Panc1 (cell line): ENCODE measurements at regions not wholly inside any gene's neighbourhood (a gene's known extent, or its start where the extent isn't known, plus 50 kb on each side); places are given as distances from the start of the nearest gene placed in this dataset.

Source experiments
- POLR2AphosphoS5 ChIP-seq: IDR thresholded peaks from 2 replicates; pipeline ENCODE4 v1.6.1; 2012; ENCODE audit warnings: mild to moderate bottlenecking, low read depth, low read length, moderate library complexity
- SIN3A ChIP-seq: IDR thresholded peaks from 2 replicates; pipeline ENCODE4 v1.6.1; 2012; ENCODE audit warnings: low read depth, mild to moderate bottlenecking, low read length, moderate library complexity, borderline replicate concordance; ENCODE audit not compliant: insufficient read depth
- TCF7L2 ChIP-seq: IDR thresholded peaks from 2 replicates; pipeline ENCODE4 v1.6.1; 2011; ENCODE audit warnings: mild to moderate bottlenecking, low read depth, low read length, inconsistent platforms
- TF ChIP-seq, protein P1 (sequence below), 2 experiments: IDR thresholded peaks; 2 replicates each; pipeline ENCODE4 v1.6.1; 2011 to 2012; ENCODE audit warnings: low read depth in 2 of 2, control low read depth in 1 of 2, low read length in 1 of 2, mild to moderate bottlenecking in 1 of 2, moderate library complexity in 1 of 2; ENCODE audit not compliant: insufficient read depth in 1 of 2
- TF ChIP-seq, protein P2 (sequence below): fragments of 450-650 bp; IDR thresholded peaks from 2 replicates; pipeline ENCODE4 v1.5.1; 2017; ENCODE audit warnings: mild to moderate bottlenecking

DNA sequence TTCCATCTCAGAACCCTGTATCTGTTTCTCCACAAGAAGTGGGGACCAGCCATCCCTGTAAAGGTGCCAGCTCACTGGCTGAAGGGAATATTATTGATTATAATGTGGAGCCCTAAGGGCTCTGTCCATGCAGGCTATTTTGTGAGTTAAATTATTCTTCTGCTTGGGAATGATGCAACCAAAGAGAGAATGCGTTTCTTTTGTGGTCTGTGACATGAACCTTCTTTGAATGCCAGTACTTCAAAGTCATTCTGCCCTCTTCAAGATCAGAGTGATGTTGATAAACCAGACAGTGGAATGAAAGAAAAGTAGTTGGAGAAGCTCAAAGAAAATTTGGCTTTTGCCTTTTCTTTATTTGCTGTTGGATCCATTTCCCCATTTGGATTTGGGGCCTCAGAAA lies 995.2 kb downstream of the KCNMA1 start:
- TF ChIP-seq, protein P1, sequence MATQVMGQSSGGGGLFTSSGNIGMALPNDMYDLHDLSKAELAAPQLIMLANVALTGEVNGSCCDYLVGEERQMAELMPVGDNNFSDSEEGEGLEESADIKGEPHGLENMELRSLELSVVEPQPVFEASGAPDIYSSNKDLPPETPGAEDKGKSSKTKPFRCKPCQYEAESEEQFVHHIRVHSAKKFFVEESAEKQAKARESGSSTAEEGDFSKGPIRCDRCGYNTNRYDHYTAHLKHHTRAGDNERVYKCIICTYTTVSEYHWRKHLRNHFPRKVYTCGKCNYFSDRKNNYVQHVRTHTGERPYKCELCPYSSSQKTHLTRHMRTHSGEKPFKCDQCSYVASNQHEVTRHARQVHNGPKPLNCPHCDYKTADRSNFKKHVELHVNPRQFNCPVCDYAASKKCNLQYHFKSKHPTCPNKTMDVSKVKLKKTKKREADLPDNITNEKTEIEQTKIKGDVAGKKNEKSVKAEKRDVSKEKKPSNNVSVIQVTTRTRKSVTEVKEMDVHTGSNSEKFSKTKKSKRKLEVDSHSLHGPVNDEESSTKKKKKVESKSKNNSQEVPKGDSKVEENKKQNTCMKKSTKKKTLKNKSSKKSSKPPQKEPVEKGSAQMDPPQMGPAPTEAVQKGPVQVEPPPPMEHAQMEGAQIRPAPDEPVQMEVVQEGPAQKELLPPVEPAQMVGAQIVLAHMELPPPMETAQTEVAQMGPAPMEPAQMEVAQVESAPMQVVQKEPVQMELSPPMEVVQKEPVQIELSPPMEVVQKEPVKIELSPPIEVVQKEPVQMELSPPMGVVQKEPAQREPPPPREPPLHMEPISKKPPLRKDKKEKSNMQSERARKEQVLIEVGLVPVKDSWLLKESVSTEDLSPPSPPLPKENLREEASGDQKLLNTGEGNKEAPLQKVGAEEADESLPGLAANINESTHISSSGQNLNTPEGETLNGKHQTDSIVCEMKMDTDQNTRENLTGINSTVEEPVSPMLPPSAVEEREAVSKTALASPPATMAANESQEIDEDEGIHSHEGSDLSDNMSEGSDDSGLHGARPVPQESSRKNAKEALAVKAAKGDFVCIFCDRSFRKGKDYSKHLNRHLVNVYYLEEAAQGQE (IDR thresholded peaks at IDR 0.05; ENCODE audit: insufficient read depth in 1 of 2, low read depth in 2 of 2, low read length in 1 of 2), result no peak
- TF ChIP-seq POLR2AphosphoS5, result no peak
- TF ChIP-seq, protein P2, sequence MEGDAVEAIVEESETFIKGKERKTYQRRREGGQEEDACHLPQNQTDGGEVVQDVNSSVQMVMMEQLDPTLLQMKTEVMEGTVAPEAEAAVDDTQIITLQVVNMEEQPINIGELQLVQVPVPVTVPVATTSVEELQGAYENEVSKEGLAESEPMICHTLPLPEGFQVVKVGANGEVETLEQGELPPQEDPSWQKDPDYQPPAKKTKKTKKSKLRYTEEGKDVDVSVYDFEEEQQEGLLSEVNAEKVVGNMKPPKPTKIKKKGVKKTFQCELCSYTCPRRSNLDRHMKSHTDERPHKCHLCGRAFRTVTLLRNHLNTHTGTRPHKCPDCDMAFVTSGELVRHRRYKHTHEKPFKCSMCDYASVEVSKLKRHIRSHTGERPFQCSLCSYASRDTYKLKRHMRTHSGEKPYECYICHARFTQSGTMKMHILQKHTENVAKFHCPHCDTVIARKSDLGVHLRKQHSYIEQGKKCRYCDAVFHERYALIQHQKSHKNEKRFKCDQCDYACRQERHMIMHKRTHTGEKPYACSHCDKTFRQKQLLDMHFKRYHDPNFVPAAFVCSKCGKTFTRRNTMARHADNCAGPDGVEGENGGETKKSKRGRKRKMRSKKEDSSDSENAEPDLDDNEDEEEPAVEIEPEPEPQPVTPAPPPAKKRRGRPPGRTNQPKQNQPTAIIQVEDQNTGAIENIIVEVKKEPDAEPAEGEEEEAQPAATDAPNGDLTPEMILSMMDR, result no peak
- TF ChIP-seq SIN3A, result no peak
- TF ChIP-seq TCF7L2, result no peak
